GM19351 (cell line): ENCODE measurements at regions not wholly inside any gene's neighbourhood (a gene's known extent, or its start where the extent isn't known, plus 50 kb on each side); places are given as distances from the start of the nearest gene placed in this dataset.

Experiments used
- ATAC-seq: cut with Tn5 transposase; IDR thresholded peaks from one replicate; pipeline ENCODE4 v1.9.1; 2021; ENCODE audit warnings: mild to moderate bottlenecking, moderate library complexity; ENCODE audit not compliant: unreplicated experiment

DNA sequence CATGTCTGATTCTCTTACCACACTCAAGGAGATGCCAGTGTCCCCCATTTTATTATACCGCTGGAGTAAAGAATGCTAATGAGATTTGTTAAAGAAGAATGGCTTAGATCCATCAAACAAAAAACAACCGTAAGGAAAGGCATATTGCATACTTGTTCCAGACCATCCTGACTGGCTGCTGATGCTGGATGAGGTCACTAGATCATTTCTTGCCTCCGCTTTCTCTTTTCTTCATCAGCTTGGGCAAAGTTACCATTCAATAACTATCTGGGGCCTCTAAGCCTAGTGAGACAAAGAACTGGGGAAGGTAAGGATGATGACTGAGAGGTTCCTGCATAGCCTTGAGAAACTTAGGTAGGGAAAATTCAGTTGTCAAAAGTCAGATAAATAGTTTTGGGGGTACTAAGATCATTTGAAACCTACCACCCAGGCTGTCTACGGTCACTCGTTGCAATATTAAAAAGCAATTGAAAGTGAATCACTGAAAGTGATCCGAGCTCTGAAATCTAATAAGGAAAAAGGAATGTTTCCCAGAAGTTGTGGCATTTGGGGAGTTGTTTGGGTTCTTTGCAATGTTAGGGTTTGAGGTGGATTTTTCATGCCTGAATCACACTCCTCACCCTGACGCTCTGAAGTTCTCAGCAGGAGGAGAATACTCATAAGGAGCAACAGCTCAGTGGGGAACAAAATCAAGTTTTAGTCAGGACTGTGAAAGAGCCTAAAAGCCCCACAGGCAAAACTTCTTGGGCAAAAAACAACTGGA is 176.8 kb downstream of the HHIPL2 start:
- ATAC-seq: no peak

DNA sequence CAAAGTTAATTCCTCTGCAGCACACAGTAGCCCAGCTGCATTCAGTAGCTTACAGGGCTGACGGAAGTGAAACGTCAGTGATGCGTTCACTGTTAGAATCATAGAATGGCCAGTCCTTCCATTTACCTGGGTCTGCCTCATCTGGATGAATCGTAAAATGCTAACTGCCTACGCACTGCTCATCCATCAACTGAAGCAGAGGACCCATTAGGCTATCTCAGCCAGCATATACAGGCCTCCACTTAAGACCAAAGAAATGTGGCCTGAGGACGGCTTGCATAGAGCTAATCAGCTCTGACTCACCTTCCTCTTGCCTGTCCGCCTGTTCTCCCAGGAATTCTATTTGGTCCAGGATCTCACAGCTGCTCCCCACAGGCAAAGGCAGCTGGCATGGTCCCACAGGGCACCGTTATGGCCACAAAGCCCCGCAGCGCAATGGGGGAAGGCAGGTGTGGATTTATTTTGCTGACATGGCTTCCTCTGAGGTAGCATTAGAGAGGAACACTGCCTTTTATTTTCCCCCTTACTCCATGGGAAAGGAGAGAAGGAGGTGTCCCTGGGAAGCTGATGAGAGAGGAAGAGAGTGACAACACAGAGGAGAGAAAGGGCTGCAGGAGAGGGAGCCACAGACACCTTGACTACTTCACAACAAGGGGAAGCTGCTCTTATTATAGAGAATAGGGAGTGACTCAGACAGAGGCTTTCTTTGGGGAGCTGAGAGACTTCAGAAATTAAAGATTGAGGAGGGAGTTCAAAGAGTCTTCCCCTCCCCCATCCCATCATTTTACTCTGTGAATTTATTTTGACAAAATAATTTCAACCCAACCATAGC is 177.6 kb downstream of the HHIPL2 start:
- no peak for ATAC-seq

DNA sequence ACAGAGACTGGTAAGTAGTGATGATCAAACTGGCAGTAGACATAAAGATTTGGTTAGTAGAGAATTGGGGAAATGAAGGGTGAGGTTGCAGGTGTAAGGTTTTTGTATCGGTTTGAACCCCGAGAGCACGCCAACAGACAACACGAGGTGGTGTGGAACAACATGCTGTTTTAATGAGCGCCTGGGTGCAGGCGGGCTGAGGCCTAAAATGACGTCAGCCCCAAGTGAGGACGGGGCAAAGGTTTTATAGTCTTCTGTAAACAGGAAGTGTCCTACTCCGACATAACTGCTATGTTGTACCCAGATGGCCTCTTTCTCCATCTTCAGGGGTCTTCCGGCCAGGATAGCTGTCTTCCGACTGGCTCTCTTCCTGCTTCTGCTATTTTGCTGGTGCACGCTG is 178.8 kb downstream of the HHIPL2 start:
- ATAC-seq: no peak

- no peak for ATAC-seq
These were observed 189.8 kb downstream of the HHIPL2 start for GRCh38 chr1:222358100-222358499.

DNA sequence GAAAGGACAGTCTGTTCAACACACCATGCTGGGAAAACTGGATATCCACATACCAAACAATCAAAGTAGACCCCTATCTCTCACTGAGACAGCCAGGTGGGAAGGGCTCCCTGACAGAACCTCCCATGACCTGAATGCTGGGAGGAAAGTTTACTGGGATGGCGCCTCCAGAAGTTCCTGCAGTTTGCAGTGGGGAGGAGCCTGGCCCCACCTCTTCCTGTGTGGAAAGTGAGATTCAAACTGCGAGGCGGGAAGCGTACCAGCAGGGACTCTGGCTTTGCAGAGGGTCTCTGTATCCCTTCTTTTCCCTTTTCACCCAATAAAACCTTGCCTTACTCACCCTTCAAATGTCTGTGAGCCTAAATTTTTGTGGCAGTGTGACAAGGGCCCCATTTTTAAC is 190.7 kb downstream of the HHIPL2 start:
- ATAC-seq: no peak

DNA sequence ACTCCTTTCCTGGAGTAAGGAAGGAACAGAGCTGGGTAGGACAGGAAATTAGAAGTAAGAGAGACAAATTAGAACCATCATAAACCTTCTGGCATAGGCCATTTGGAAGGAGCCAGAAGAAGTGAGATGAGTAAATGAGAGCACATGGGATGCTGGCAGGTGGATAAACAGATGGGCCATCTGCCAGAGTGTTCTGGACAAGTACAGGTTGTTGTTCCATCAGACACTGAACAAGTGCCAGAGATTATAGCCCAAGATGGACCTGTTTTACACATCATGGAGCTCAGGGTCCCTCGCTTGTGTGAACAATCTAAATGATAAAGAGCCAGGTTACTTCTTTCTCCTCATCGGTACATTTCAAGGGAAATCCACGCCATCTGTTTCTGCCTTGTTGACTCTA is 200.3 kb downstream of the HHIPL2 start:
- no peak for ATAC-seq

- no peak for ATAC-seq
These were observed 200.9 kb downstream of the HHIPL2 start for GRCh38 chr1:222346955-222347354.

GRCh38 chr1:222339376-222339947 is 208.4 kb downstream of the HHIPL2 start:
- no peak for ATAC-seq

DNA sequence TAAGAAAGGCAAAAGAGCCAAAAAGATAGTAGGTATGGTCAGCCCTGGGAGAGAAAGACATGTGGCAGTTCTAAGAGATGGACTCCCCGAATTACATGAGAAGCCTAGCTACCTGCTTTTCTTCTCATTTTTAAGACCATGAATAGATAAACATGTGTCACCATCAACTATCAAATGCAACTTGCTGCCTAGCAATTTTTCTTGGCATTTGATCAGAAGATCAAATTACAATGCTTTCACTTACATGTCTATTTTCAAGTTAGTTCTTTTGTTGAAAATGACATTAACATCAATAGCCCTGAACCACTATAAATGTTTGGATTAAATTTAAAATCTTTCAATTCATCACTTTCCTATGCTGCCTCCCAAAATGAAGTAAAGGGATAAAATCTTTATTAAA is 212.3 kb downstream of the HHIPL2 start:
- ATAC-seq: no peak

DNA sequence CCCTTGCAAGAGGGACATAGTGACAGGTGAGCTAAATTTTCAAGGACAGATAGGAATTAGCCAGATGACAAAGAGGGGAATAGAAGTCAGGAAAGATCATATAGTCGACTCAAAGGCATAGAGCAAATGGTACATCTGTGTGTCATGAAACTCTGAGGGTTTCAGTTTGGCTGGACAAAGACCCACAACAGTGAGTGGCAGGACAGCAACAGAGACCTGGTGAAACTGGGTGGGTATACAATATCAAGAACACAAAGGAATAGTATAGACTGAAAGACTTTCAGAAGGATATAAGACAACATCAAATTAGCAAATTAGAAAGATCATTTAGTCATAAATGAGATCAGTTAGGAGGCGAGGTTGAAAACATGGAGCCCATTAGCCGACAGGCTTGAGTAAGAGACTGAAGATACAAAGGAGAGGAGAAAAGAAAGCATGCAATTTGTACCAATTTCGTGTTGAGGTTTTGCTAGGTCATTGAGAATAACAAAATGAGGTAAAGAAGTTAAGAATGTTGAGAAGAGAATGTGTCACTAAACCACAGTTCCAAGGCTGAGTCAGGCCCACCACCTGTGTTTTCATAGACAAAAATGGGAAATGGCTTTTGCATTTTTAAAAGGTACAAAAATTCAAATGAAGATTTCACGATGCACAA is 213.8 kb downstream of the HHIPL2 start:
- peak; percentile 49 for ATAC-seq

DNA sequence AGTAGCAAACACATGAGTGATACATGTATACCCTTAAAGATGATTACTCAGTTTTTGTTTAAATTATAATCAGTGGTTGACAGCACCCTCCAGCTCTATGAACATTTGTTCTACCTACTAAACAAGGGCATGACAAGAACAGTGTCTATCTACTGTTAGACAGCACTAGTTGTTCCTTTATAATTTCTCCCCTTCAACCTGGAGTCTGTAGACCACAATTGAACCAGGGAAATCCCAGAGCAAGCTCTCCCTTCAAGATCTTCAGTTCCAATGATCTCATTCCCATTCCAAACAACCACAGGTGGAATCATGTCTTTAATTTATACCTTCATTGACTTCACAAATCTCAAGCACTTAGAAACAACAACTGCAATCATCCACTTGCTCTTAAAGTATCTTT is 216.1 kb downstream of the HHIPL2 start:
- ATAC-seq: no peak

- no peak for ATAC-seq
These were observed 216.6 kb downstream of the HHIPL2 start for GRCh38 chr1:222331340-222331739.

GRCh38 chr1:222329493-222330045 is 218.3 kb downstream of the HHIPL2 start:
- no peak for ATAC-seq

DNA sequence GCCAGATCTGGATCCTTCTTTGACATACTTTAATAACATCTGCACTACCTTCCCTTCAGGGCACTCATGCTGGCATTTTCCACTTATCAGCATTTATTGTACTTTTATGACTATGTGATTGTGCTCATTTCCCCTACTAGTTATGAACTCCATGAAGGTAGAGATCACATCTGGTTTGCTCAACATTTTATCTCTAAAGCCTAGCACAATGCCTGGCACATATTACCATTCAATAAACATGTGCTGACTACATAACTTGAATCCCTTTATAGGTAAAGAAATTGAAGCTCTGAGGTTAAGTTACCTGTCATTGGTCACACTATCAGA is 221.2 kb downstream of the HHIPL2 start:
- no peak for ATAC-seq

DNA sequence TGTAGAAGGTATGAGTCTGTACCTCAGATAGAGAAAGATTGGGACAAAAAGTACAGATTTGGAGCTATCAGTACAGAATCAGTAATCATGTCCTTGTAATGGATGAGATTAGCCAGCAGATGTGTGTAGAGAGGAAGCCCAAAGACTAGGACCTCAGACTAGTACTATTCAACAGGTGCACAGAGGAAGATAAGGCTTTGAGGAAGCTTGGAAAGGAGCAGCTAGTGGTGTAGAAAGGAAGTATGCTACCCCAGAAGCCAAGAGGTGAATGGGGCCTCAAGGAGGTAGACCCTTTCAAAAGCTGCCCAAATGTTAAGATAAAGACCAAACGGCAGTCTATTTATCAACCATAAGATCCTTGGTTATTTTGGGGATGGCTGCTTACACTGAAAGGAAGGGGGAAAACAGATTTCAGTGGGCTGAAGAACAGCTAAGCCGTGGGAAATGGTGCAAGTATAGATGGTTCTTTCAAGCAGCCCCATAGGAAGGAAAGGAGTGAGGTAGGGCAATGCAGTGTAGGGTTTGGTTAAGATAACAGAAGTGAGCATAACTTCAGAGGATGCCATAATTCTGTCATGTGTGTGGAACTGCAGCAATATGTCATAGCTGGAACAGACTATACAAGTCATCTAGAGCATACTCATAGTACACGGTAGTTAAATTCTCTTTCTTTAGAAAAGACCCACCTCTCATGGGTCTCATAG is 221.7 kb downstream of the HHIPL2 start:
- ATAC-seq: no peak

DNA sequence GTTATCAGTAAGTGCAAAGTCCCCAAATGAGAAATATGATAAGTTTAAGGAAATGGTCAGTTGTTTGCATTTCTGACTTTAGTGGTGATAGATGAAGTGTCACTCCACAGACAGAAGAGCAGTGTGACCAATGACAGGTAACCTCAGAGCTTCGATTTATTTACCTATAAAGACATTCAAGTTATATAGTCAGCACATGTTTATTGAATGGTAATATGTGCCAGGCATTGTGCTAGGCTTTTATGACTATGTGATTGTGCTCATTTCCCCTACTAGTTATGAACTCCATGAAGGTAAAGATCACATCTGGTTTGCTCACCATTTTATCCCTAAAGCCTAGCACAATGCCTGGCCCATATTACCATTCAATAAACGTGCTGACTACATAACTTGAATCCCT is 222.4 kb downstream of the HHIPL2 start:
- ATAC-seq: no peak

DNA sequence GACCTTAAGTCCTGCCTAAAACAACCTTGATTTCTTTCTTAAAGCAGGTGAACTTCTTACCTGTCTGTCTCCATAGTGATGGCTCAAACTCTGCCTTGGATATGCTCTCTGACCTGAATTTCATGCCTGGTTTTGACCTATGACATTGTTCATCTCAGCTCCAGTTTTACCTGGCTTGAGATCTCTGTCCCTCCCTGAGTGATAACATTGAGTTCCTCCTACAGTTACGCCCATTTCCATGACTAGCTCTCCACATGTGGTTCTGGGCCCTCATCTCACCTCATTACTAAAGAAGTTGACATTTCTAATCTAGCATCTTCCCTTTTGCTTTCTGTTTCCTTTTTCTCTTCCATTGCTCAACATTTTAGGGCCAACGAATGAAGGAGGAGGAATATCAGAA is 233.1 kb downstream of the HHIPL2 start:
- no peak for ATAC-seq

DNA sequence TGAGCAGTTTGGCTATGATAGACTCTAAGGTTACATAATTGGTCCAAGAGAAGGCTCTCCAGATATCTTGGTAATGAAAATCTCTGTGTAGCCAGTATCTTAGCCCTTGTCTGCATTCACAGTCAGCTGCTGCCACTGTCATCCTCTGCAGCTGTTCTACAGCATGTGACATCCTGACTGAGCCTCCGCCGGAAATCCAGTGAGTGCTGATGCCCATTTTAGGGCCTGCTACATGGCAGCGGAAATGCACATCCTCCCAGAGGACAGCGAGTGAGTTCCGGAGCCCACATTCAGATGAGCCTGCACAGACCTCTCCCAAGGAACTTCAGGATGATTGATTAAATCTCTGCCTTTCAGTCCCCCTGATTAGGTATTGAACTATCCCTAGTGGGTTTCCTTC is 237.1 kb downstream of the HHIPL2 start:
- ATAC-seq: no peak

DNA sequence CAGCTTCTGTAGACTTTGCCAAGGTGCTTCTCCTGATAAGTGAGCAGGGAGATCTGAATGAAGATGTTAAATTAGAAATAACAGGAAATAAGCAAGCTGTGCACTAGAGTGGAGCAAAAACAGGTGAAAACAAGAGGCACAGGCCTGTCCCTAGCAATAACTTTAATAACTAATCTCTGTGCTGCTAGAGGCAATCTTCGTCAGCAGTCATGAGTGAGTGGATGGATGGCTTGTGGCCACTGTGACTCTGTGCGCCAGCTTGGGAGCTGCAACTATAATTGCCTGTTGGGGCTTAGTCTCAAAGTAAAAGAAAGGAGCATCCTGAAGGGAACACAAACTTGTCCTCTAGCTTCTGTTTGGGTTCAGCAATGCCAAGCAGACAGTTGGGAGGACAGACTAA is 240.3 kb downstream of the HHIPL2 start:
- no peak for ATAC-seq

DNA sequence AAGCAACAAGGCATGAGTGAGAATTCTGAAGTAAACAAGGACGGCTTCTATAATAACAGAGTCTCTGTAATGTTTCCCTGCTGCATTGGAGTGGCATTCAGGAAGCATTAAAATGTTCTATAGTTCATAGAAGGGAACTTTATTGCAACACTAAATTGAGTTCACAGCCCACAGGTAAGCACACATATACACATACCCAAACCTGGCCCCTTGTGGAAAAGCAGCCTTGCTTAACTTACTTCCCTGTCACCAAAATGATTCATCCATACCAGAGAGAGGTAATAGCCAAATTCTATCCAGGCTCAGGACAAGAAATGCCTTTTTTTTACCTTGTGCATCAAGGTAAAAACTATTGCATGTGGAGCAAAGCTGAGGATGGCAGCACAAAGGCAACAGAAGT is 241.4 kb downstream of the HHIPL2 start:
- ATAC-seq: no peak

GRCh38 chr1:222306011-222306410 is 241.9 kb downstream of the HHIPL2 start:
- no peak for ATAC-seq
